AG09309 (cell line): ENCODE measurements at regions not wholly inside any gene's neighbourhood (a gene's known extent, or its start where the extent isn't known, plus 50 kb on each side); places are given as distances from the start of the nearest gene placed in this dataset.

Experiments used
- DNase-seq: peaks from one replicate; pipeline ENCODE4 v3.0.0-alpha.2; 2010; ENCODE audit warnings: low read depth
- H3K4me3 ChIP-seq: 2 replicates; pipeline ENCODE4 v1.5.1; 2011; ENCODE audit warnings: mild to moderate bottlenecking, low read depth, low read length, moderate library complexity; ENCODE audit not compliant: control insufficient read depth
- TF ChIP-seq, protein P1 (sequence below): IDR thresholded peaks from 2 replicates; pipeline ENCODE4 v1.5.1; 2011; ENCODE audit warnings: mild to moderate bottlenecking, low read depth, low read length, inconsistent platforms; ENCODE audit not compliant: insufficient read depth, control insufficient read depth; ENCODE audit errors: missing control alignments

DNA sequence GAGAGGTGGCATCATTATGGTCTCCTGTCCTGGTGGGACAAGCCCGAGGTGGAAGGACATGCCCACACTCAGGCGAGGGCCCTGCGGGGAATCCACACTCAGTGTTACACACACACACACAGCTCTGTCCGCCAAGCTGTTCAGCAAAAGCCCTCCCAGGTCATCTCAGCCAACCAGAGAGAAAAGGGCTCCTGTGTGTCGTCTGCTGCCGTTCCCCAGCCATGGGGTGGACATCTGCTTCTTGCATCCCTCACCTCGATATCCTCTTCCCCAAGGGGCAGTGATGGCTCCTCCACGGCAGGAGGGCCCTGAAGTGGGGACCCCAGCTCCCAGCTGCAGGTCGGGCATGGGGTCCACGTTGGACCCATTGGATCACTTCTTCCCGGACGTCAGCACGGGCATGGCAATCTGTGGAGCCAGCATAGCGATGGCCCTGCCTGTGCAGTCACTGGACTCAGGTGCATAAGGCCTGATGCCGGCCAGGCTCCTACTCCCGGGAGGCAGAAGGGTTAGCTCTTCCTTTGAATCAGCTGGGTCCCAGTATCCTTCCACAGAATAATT lies 290.1 kb downstream of the C16orf95 start:
- DNase-seq: no peak
- no peak overlapping the region for H3K4me3 ChIP-seq
- TF ChIP-seq, protein P1, sequence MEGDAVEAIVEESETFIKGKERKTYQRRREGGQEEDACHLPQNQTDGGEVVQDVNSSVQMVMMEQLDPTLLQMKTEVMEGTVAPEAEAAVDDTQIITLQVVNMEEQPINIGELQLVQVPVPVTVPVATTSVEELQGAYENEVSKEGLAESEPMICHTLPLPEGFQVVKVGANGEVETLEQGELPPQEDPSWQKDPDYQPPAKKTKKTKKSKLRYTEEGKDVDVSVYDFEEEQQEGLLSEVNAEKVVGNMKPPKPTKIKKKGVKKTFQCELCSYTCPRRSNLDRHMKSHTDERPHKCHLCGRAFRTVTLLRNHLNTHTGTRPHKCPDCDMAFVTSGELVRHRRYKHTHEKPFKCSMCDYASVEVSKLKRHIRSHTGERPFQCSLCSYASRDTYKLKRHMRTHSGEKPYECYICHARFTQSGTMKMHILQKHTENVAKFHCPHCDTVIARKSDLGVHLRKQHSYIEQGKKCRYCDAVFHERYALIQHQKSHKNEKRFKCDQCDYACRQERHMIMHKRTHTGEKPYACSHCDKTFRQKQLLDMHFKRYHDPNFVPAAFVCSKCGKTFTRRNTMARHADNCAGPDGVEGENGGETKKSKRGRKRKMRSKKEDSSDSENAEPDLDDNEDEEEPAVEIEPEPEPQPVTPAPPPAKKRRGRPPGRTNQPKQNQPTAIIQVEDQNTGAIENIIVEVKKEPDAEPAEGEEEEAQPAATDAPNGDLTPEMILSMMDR: no peak

DNA sequence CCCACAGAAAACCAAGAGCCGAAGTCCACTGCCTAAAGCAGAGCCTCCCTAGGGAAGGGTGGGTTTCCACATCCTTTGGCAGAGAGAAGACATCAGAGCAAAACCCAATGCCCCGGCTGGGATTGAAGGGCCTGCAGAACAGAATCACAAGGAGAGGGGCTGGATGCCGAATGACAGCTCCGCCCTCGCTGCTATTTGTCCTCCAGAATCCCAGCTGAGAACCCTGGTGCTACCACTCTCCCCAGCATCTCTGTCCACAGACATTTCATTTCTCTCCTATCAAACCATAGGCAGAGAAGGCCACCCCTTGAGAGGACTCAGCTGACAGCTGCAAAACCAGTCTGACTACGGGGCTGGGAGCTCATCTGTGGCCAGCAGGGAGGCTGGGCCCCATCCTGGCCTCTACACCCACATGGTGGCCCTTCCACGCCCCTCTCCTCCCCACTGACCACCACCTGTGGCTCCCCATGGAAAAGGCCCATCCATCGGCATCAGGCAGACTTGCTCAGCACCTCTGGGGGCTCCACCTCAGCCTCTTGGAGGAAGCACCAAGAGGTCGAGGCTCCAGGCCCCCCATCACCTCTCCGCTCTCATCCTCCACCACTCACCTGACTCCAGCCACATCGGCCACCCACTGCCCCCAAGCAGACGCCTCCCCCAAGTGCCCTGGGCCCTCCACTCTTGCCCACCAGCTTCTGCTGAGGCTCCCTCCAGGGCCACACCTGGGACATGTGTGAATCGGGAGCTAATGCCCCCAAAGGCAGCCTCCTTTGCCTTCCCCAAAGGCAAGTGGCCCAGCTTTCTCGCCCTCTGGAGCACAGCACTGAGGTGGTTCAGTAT lies 288.5 kb downstream of the C16orf95 start:
- H3K4me3 ChIP-seq: no peak overlapping the region
- no peak for DNase-seq
- TF ChIP-seq, protein P1: no peak

DNA sequence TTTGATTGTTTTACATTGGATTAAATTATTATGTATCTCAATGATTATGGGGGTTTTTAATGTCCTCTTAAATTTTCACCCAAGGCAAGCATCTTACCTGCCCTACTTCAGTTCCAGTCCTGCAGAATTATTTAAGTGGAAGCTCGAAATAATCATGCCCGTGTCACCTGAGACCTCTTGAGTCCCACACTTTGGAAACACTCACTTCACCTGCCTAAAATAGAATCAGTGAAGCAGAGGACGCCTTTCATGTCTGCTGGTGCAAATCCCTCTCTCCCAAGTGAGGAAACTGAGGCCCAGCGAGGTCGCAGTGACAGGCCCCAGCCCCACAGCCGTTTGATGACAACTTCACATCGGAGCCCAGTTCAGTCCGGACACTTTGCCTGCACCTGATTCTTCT lies 284.6 kb downstream of the C16orf95 start:
- DNase-seq: no peak
- no peak overlapping the region for H3K4me3 ChIP-seq
- TF ChIP-seq, protein P1: no peak

DNA sequence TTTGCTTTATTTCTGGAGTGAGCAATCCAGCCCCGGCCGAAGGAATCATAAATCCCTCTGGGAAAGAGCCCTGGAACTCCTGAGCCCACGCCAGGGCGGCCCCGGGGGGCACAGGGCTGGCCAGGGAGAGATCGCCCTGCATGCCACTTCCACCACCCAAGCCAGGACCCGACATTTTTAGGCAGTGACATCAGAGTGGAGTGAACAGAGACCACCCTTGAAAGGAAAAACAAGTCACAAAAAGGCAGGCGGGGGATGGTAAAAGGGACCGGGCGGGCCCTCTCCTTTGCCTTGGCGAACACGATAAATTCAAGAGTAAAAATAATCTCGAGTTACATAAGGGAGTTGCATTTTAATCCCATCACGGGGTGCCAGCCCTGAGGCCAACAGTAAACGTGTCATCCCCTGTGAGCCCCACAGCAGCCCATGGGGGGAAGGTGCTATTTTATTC lies 284.1 kb downstream of the C16orf95 start:
- TF ChIP-seq, protein P1: no peak
- no peak for DNase-seq
- H3K4me3 ChIP-seq: no peak overlapping the region

DNA sequence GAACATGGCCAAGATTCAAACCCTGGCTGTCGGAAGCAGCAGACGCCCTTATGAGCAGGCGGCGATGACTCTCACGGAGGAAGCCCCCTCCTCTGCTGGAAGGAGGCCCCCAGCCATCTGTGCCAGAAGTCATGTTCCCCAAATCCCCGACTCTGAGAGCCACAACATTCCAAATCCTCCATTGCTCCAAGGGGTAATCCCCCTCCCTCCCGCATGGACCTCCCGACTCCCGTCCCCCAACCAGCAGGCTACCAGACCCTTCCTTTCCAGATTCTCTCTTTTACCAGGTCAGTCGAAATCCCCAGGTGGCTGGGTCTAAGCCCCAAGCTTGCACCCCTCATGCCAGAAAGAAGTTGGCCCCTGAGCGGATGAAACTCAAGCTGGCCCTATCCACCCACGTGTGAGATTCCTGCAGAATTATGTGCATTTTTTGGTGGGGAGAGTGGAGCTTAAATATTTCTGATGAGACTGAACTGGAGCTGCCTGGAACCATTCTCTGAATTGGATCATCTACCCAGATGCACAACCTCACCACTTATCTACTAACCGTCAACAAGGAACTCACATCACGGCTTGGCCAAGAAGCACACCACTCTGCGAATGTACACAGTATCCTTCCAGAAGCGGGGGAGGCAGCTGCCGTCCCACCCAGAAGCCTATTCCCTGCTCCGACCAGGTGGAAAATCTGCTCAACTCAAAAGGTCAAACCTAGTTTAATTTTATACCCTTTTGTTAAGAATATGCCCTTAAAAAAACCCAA lies 283.5 kb downstream of the C16orf95 start:
- H3K4me3 ChIP-seq: no peak overlapping the region
- TF ChIP-seq, protein P1: no peak
- no peak for DNase-seq

DNA sequence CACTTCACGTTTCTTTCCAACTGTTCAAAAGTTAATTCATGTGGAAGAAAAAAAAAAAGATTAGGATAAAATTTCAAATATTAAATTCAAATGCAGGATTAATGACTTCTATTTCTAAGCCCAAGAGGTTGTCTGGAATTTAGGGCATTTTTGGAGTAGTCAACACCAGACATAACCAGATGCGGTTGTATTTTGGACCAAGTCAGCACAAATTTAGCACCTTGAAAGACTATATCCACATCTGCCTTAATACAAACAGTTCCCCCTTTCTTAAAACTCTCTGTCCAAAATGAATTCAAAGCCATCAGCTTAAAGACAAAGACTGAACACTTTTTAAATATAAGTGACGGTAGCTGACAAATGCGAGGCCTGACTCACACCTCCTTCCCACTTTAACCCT lies 282.9 kb downstream of the C16orf95 start:
- TF ChIP-seq, protein P1: no peak
- H3K4me3 ChIP-seq: no peak overlapping the region
- no peak for DNase-seq
